Heart right ventricle (tissue), 16 donors: ENCODE measurements at regions not wholly inside any gene's neighbourhood (a gene's known extent, or its start where the extent isn't known, plus 50 kb on each side); places are given as distances from the start of the nearest gene placed in this dataset.

Experiments
- ATAC-seq, 8 donors: fragments of 200-7000 bp; cut with Tn5 transposase; one replicate each; pipeline ENCODE4 v1.9.1; 2020; ENCODE audit warnings: mild to moderate bottlenecking in 8 of 8, moderate library complexity in 8 of 8, moderate number of reproducible peaks in 1 of 8
- DNase-seq, 2 donors: peaks; one replicate each; pipeline ENCODE4 v3.0.0-alpha.2; 2020
- H3K27ac ChIP-seq, 10 donors: fragments of 200-600 bp; sonication (generic) in 2 of 10; one replicate each; pipeline versions ENCODE4 v1.5.0 to v1.8.0; 2020 to 2022; ENCODE audit warnings: mild to moderate bottlenecking in 3 of 10
- H3K27me3 ChIP-seq, 7 donors: fragments of 200-600 bp; one replicate each; pipeline ENCODE4 v1.8.0; 2021 to 2022; ENCODE audit warnings: mild to moderate bottlenecking in 2 of 7
- H3K36me3 ChIP-seq, 9 donors: fragments of 200-600 bp; sonication (generic) in 1 of 9; one replicate each; pipeline versions ENCODE4 v1.5.0 to v1.8.0; 2020 to 2022; ENCODE audit warnings: mild to moderate bottlenecking in 2 of 9
- H3K4me1 ChIP-seq, 9 donors: fragments of 200-600 bp; sonication (generic) in 1 of 9; one replicate each; pipeline versions ENCODE4 v1.5.0 to v1.8.0; 2020 to 2022; ENCODE audit warnings: mild to moderate bottlenecking in 4 of 9
- H3K4me3 ChIP-seq, 10 donors: fragments of 200-600 bp; sonication (generic) in 2 of 10; one replicate each; pipeline versions ENCODE4 v1.5.0 to v1.8.0; 2020 to 2022; ENCODE audit warnings: mild to moderate bottlenecking in 7 of 10, moderate library complexity in 2 of 10
- H3K9me3 ChIP-seq, 11 donors: fragments of 200-600 bp in 10 of 11; sonication (generic) in 2 of 11; one replicate each; pipeline versions ENCODE4 v1.5.0 to v1.8.0; 2013 to 2022; ENCODE audit warnings: mild to moderate bottlenecking in 2 of 11, control low read depth in 1 of 11, moderate library complexity in 1 of 11
- WGBS, 2 donors: extraction: QIAGEN DNeasy Blood & Tissue Kit; methylation state at CpG; one replicate each; pipeline ENCODE4 v1.1.7; 2013; ENCODE audit warnings: inconsistent platforms in 1 of 2; 5-methylcytosine and 5-hydroxymethylcytosine counted together
- intact Hi-C, 10 donors: fragments of 100-400 bp; cut with DNase I; formaldehyde crosslinking; loops; one replicate each; pipeline versions ENCODE4 v1.11.1 to v1.14.2; 2022
- TF ChIP-seq, protein P1 (sequence below), 9 donors: fragments of 200-600 bp; sonication (generic) in 2 of 9; IDR thresholded peaks; one replicate each; pipeline versions ENCODE4 v1.5.0 to v1.8.0; 2021 to 2022; ENCODE audit warnings: antibody characterized with exemption in 9 of 9, mild to moderate bottlenecking in 5 of 9, moderate library complexity in 1 of 9
- donor health status: Arrhythmogenic right ventricular cardiomyopathy.
- donor health status: ischemic (EF 13 %, LVEDD 7.1; RV severe dilation, severe dysfunction).
- donor health status: healthy with polysubstance abuse.
- donor health status: DM: no; HTN: yes; CAD: no.
- donor health status: DM: no; HTN: no; CAD: no.
- donor health status: ischemic (EF 25% LVEDD 6.9; RV normal size, moderate dysfunction).
- donor health status: ischemic (EF 25% LVEDD 5.7; RV mildly dilated, moderate dysfunction).
- donor health status: healthy.
- donor health status: DM: yes; HTN: yes; CAD: no.
- donor health status: Ischemic cardiomyopathy.
- donor health status: ischemic (EF 35%, LVEDD 5.7; RV mildly dilated, moderate dysfunction).
- donor health status: nonischemic (EF 11% LVEDD 7.7; RV severe dilation, severe dysfunction).
- donor health status: DM: yes; HTN: yes; CAD: no.
- donor health status: PGD.
- donor health status: ischemic (EF 29% LVEDD 5.4; RV normal size, mild dysfunction).
- donor health status: nonischemic (EF 23%, LVEDD 6.1; RV moderate dilation, normal function).

DNA sequence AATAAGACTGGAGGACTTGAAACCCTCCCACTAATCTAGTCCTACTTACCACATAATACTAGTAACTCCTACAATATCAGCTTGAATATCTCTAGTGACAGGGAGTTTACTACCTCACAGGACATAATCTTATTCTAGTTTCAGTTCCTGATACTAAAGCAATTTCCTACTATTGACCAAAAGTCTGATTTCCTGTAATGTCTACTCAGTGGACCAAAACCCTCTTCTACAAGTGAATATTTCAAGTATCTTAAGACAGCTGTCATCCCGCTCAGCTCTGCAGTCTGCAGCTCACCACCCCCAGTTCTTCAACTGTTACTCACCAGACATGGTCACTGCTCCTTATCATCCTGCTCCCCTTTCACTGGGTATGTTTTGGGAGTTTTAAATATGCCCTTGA is 70.8 kb upstream of the TMCC3 start:
- Histone ChIP-seq H3K27ac (no peak overlapping the region), H3K36me3 (no peaks in the 10 kb centered on the region), H3K27me3 (no peaks in the 10 kb centered on the region), H3K9me3 (no peaks in the 10 kb centered on the region), H3K4me3 (no peak overlapping the region), H3K4me1 (no peaks in the 10 kb centered on the region)
- ATAC-seq: no peak
- DNase-seq: no peak
- intact Hi-C loops: no loop called here
- TF ChIP-seq, protein P1, sequence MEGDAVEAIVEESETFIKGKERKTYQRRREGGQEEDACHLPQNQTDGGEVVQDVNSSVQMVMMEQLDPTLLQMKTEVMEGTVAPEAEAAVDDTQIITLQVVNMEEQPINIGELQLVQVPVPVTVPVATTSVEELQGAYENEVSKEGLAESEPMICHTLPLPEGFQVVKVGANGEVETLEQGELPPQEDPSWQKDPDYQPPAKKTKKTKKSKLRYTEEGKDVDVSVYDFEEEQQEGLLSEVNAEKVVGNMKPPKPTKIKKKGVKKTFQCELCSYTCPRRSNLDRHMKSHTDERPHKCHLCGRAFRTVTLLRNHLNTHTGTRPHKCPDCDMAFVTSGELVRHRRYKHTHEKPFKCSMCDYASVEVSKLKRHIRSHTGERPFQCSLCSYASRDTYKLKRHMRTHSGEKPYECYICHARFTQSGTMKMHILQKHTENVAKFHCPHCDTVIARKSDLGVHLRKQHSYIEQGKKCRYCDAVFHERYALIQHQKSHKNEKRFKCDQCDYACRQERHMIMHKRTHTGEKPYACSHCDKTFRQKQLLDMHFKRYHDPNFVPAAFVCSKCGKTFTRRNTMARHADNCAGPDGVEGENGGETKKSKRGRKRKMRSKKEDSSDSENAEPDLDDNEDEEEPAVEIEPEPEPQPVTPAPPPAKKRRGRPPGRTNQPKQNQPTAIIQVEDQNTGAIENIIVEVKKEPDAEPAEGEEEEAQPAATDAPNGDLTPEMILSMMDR (IDR thresholded peaks at IDR 0.05): no peak
- 95 to 100% methylated on average over 1 of the region's 1 CpG for WGBS, 2 donors

DNA sequence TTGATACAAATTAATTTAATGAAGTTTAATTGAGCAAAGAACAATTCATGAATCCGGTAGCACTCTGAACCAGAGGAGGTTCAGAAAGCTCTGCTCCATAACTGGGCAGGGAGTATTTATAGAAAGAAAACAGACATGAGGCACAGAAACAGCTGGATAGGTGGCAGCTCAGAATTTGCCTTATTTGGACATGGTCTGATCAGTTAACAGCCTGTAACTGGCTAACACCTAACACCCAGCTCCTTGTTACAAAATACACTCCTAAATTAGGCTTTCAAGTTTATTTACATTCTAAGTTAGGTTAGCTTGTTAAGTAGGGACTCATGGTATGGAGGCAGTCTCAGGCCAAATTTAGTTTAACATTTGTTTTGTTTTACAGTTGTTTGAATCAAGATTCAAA is 67.8 kb upstream of the TMCC3 start:
- no peak for ATAC-seq
- DNase-seq: no peak
- WGBS, 2 donors: 72 to 73% methylated on average over 1 of the region's 1 CpG
- H3K36me3 ChIP-seq: no peaks in the 10 kb centered on the region
- H3K4me3 ChIP-seq: no peak overlapping the region
- TF ChIP-seq, protein P1 (IDR thresholded peaks at IDR 0.05): no peak
- intact Hi-C loops: no loop called here
- no peaks in the 10 kb centered on the region for H3K27me3 ChIP-seq
- H3K4me1 ChIP-seq: no peaks in the 10 kb centered on the region
- H3K27ac ChIP-seq: no peak overlapping the region
- H3K9me3 ChIP-seq: no peaks in the 10 kb centered on the region

DNA sequence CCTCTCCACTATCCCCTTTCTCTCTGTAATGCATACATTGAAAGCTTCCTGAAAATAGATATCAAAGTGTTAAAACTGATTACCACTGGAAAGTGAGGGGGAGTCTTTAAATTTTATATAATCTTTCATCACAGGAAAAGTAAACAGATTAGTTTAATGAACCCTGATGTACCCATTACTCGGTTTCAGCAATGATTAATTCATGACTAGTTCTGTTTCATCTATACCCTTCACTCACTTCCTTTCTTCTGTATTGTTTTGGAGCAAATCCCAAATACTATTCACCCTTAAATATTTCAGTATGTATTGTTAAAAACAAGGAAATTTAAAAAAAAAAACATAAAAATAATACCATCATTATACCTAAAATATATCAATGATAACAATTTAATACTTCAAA is 67.3 kb upstream of the TMCC3 start:
- no peak for DNase-seq
- Histone ChIP-seq H3K4me3 (no peak overlapping the region), H3K27me3 (no peaks in the 10 kb centered on the region), H3K36me3 (no peaks in the 10 kb centered on the region), H3K9me3 (no peaks in the 10 kb centered on the region), H3K27ac (no peak overlapping the region), H3K4me1 (no peaks in the 10 kb centered on the region)
- WGBS, 2 donors: 90 to 91% methylated on average over 1 of the region's 1 CpG
- intact Hi-C loops: no loop called here
- TF ChIP-seq, protein P1 (IDR thresholded peaks at IDR 0.05): no peak
- ATAC-seq: no peak

DNA sequence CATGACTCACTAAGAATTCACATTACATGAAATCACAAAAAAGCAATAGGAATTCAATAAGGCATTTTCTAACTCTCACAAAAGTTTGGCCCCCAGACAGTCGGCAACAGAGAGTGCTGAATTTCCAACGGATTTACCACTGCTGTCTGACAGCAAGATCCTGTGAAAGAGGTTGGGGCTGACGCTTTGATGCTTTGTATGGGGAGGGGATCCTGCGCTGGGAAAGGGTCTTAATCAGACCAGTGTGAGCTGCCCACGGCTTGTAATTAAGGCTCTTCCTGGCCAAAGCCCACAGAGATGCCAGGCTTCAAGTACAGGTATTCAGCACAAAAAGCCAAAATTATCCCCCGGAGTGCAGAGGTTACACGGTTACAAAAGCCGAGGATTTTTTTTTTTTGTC is 66.8 kb upstream of the TMCC3 start:
- no peaks in the 10 kb centered on the region for H3K9me3 ChIP-seq
- 72 to 74% methylated on average over 8 of the region's 8 CpGs for WGBS, 2 donors
- no peak overlapping the region for H3K4me3 ChIP-seq
- intact Hi-C loops: no loop called here
- H3K4me1 ChIP-seq: no peaks in the 10 kb centered on the region
- TF ChIP-seq, protein P1 (IDR thresholded peaks at IDR 0.05): no peak
- ATAC-seq (no peak), DNase-seq (no peak)
- no peaks in the 10 kb centered on the region for H3K36me3 ChIP-seq
- no peaks in the 10 kb centered on the region for H3K27me3 ChIP-seq
- no peak overlapping the region for H3K27ac ChIP-seq

DNA sequence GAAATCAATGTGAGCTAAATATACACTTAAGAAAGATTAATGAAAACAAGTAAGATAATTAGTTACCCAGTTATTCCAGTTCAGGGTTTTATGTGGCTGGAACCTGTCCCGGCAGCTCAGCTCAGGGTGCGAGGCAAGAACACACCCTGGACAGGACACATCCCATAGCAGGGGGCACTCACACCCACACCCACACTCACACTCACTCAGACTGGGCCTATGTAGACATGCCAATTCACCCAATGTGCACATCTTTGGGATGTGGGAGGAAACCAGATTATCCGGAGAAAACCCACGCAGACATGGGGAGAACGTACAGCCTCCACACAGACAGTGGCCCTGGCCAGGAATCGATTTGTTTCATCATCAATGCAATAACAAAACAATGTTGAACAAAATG is 66.0 kb upstream of the TMCC3 start:
- no peaks in the 10 kb centered on the region for H3K27me3 ChIP-seq

More for the DNA sequence above, 66.0 kb upstream of the TMCC3 start:
- Histone ChIP-seq H3K4me3 (no peak overlapping the region), H3K4me1 (no peaks in the 10 kb centered on the region), H3K27ac (no peak overlapping the region), H3K9me3 (no peaks in the 10 kb centered on the region), H3K36me3 (no peaks in the 10 kb centered on the region)
- ATAC-seq: no peak
- 77 to 79% methylated on average over 6 of the region's 6 CpGs for WGBS, 2 donors
- intact Hi-C loops: no loop called here
- TF ChIP-seq, protein P1 (IDR thresholded peaks at IDR 0.05): no peak
- DNase-seq: no peak
